A673 (cell line): ENCODE measurements at regions not wholly inside any gene's neighbourhood (a gene's known extent, or its start where the extent isn't known, plus 50 kb on each side); places are given as distances from the start of the nearest gene placed in this dataset.

Source experiments
- CTCF ChIP-seq: fragments of 300-800, 200-600 bp; sonication (generic); conservative IDR thresholded peaks from 2 replicates; pipeline ENCODE4 v1.5.1; 2017; ENCODE audit warnings: low read depth, mild to moderate bottlenecking, antibody characterized with exemption, low read length, moderate library complexity, mixed read lengths
- EZH2 ChIP-seq: fragments of 200-600 bp; sonication (generic); IDR thresholded peaks from 2 replicates; pipeline ENCODE4 v1.6.1; 2017; ENCODE audit warnings: borderline replicate concordance, low read depth, mild to moderate bottlenecking, mixed read lengths, antibody characterized with exemption, low read length; ENCODE audit not compliant: poor library complexity, severe bottlenecking

GRCh38 chr4:163598028-163598427, 103.5 kb downstream of the TMA16 start:
- TF ChIP-seq CTCF (no peak), EZH2 (no peak)
